CD4-positive, alpha-beta T cell treated with Interleukin-15 for 4 hours (primary cell): ENCODE measurements at regions not wholly inside any gene's neighbourhood (a gene's known extent, or its start where the extent isn't known, plus 50 kb on each side); places are given as distances from the start of the nearest gene placed in this dataset.
"Not testable (repeated sequence)": the region's sequence is repeated elsewhere in the genome, so short reads cannot be mapped to it uniquely, and the experiment has no call there.

ENCODE experiments used
- DNase-seq: peaks from one replicate; pipeline ENCODE4 v3.0.0-alpha.2; 2020; ENCODE audit warnings: low spot score

GRCh38 chr13:44661936-44662335, 85.8 kb upstream of the TSC22D1 start:
- DNase-seq, result no peak

- no peak for DNase-seq
Observed at GRCh38 chr13:44660050-44660449, 83.9 kb upstream of the TSC22D1 start.

- no peak for DNase-seq
Observed at GRCh38 chr13:44652962-44653660, 77.0 kb upstream of the TSC22D1 start.

GRCh38 chr13:44652168-44652567, 76.0 kb upstream of the TSC22D1 start:
- no peak for DNase-seq

- no peak for DNase-seq
Observed at GRCh38 chr13:44651724-44652123, 75.6 kb upstream of the TSC22D1 start.

- DNase-seq, result no peak
Observed at GRCh38 chr13:44651209-44651608, 75.1 kb upstream of the TSC22D1 start.

- DNase-seq, result no peak
Observed at GRCh38 chr13:44649834-44650233, 73.7 kb upstream of the TSC22D1 start.

GRCh38 chr13:44649104-44649428, 72.9 kb upstream of the TSC22D1 start:
- no peak for DNase-seq

- DNase-seq, result peak; percentile 9
Observed at GRCh38 chr13:44648392-44649103, 72.4 kb upstream of the TSC22D1 start.

GRCh38 chr13:44647560-44647959, 71.4 kb upstream of the TSC22D1 start:
- not testable (repeated sequence) for DNase-seq

GRCh38 chr13:44646044-44646443, 69.9 kb upstream of the TSC22D1 start:
- DNase-seq, result no peak

GRCh38 chr13:44643256-44643655, 67.1 kb upstream of the TSC22D1 start:
- no peak for DNase-seq

- DNase-seq, result no peak
Observed at GRCh38 chr13:44637581-44637980, 61.5 kb upstream of the TSC22D1 start.

- DNase-seq, result no peak
Observed at GRCh38 chr13:44629465-44630183, 53.5 kb upstream of the TSC22D1 start.

GRCh38 chr13:44628826-44629225, 52.7 kb upstream of the TSC22D1 start:
- DNase-seq, result not testable (repeated sequence)

- DNase-seq, result no peak
Observed at GRCh38 chr13:44627441-44627840, 51.3 kb upstream of the TSC22D1 start.

- no peak for DNase-seq
Observed at GRCh38 chr13:44626176-44626575, 50.0 kb upstream of the TSC22D1 start.
